Fibroblast of the aortic adventitia (primary cell): ENCODE measurements at regions not wholly inside any gene's neighbourhood (a gene's known extent, or its start where the extent isn't known, plus 50 kb on each side); places are given as distances from the start of the nearest gene placed in this dataset.
A peak's percentile ranks its signal among the peaks of the same experiment; 100 is the strongest.

Experiments
- DNase-seq: peaks from one replicate; pipeline ENCODE4 v3.0.0-alpha.2; 2010; ENCODE audit warnings: low read depth
- H3K4me3 ChIP-seq: 2 replicates; pipeline ENCODE4 v1.5.1; 2011; ENCODE audit warnings: low read depth, mild to moderate bottlenecking, control low read depth, low read length, moderate library complexity
- TF ChIP-seq, protein P1 (sequence below): IDR thresholded peaks from 2 replicates; pipeline ENCODE4 v1.5.1; 2011; ENCODE audit warnings: mild to moderate bottlenecking, low read length, control low read depth, inconsistent platforms; ENCODE audit not compliant: insufficient read depth

DNA sequence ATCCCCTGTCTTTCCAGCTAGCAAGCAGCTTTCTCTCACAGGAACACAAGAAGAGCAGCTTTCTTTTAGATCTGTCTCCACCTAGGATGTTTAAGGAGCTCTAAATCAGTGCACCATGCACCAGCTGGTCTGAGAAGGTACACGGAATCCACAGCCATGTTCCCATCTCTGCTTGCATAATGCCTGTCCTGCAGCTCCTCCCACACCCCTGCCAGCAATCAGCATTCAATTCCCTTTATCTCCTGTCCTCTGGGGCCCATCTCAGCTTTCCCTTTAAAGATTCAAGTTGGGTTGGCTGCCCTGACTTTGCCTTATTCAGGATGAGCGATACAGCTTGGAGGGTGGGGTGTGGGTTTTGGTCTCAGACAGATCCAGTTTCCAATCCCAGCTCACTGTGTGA, 826.3 kb downstream of the BCL11B start:
- no peak overlapping the region for H3K4me3 ChIP-seq
- DNase-seq, result no peak
- TF ChIP-seq, protein P1, sequence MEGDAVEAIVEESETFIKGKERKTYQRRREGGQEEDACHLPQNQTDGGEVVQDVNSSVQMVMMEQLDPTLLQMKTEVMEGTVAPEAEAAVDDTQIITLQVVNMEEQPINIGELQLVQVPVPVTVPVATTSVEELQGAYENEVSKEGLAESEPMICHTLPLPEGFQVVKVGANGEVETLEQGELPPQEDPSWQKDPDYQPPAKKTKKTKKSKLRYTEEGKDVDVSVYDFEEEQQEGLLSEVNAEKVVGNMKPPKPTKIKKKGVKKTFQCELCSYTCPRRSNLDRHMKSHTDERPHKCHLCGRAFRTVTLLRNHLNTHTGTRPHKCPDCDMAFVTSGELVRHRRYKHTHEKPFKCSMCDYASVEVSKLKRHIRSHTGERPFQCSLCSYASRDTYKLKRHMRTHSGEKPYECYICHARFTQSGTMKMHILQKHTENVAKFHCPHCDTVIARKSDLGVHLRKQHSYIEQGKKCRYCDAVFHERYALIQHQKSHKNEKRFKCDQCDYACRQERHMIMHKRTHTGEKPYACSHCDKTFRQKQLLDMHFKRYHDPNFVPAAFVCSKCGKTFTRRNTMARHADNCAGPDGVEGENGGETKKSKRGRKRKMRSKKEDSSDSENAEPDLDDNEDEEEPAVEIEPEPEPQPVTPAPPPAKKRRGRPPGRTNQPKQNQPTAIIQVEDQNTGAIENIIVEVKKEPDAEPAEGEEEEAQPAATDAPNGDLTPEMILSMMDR, result no peak

DNA sequence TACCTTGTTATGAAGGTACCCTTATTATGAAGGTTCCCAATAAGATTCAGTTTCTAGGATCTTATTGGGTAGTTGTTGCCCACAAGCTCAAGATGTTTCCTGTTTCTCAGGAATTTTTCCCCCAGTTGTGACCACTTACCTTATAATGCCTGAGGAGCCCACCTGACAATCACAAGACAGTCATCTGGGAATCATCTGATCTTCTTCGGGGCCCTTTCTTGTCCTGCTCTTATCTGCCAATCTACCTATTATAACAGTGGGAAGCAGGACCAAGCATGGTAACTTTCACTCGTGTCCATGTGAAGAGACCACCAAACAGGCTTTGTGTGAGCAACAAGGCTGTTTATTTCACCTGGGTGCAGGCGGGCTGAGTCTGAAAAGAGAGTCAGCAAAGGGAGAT, 825.5 kb downstream of the BCL11B start:
- DNase-seq, result no peak
- TF ChIP-seq, protein P1, result no peak
- H3K4me3 ChIP-seq, result no peak overlapping the region

DNA sequence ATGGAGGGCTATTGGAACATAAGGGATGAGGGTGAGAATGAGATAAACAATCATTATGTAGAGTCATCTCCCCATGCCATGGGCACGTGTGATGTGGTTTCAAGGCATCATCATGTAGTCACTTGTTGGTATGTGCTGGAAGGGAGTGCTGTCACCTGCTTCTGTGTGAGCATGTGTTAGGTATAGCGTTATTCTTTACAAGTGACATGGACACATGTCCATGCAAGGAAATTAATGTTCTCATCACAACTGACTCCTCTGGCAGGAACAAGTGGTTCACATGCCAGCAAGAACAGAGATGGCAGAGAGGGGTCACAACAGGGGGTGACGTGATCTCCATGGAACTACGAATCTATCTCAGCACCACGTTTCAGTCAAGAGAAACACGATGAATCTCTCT, 815.8 kb downstream of the BCL11B start:
- no peak overlapping the region for H3K4me3 ChIP-seq
- TF ChIP-seq, protein P1, result no peak
- no peak for DNase-seq

DNA sequence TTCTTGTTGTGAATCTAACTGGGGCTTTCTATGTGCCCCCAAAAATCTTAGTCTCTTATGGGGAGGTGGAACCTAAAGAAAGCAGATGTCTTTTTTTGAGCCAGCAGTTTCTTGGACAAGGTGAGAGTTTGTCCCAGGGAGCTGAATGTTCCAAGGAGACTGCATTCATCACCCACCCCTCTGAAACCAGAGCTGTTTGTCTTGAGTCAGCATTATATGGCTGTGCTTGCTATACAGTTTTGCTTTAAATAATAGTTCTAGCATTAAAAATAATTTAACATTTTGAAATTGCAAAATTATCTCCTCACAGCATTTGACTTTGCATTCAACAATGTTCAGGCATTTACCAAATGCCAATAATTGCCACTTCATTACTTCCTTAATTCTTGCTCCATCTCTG, 813.3 kb downstream of the BCL11B start:
- TF ChIP-seq, protein P1, result no peak
- no peak for DNase-seq
- no peak overlapping the region for H3K4me3 ChIP-seq

DNA sequence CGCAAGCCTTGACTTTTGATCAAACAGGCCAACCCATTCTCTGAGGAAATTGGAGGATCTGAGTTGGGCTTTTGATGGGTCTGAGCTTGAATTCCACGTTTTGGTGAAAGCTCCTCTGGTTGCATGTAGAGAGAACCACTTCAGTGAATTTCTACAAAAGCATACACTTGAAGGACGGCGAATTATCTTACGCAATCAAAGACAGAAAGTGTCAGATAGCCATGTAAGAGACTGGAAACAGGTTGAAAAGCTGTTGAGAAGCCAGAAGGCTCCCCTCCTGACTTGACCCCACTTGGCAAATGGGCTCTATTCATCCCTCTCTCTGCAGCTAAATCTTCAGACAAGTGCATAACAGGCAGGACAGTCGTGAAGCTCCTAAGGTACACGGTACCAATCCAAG, 809.1 kb downstream of the BCL11B start:
- no peak for DNase-seq
- TF ChIP-seq, protein P1, result no peak
- no peak overlapping the region for H3K4me3 ChIP-seq

DNA sequence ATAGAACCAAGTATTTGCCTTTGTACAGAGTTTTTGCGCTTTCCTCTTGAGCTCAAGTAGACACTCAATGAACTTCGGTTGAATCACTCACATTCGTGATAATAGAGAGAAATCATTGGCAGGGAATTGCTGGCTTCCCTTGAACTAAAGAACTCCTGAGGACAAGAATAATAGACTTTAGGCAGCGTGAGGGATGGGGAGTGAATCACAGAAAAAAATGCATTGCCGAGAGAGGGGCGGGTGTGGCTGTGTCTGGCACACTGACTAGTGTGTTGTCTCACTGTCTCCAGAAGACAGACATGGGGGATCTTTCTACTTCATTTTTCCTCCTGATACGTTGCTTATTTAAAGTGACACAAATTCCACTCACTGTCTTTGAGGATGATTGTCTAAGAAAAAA, 805.2 kb downstream of the BCL11B start:
- no peak overlapping the region for H3K4me3 ChIP-seq
- peak; percentile 2 for DNase-seq
- TF ChIP-seq, protein P1, result no peak

DNA sequence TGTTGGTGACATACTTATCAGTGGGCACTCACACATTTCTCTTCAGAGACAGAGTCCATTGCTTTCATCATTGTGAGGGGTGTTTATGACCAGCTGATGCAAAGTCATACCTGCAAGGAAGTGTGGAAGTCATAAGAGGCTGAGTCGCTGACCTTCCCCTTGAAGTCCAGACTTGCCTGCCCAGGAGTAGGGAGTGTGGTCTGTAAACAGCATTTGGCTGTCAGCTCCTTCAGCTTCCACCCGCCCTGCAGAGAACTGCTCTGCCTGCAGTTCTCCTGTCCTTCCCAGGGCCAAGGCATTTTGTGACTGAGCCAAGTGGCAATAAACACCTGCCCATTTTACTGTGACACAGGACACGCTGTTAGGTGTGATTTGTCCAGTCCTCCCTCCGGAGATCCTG, 801.3 kb downstream of the BCL11B start:
- TF ChIP-seq, protein P1, result no peak
- no peak for DNase-seq
- no peak overlapping the region for H3K4me3 ChIP-seq
